HEK293 (cell line): ENCODE measurements at regions not wholly inside any gene's neighbourhood (a gene's known extent, or its start where the extent isn't known, plus 50 kb on each side); places are given as distances from the start of the nearest gene placed in this dataset.

Experiments used
- GFI1B ChIP-seq: fragments of 450-650 bp; formaldehyde crosslinking; IDR thresholded peaks from 2 replicates; pipeline ENCODE4 v1.5.1; 2016; ENCODE audit warnings: missing biosample characterization, missing genetic modification characterization
- KLF16 ChIP-seq: fragments of 450-650 bp; formaldehyde crosslinking; IDR thresholded peaks from 2 replicates; pipeline ENCODE4 v1.5.1; 2017; ENCODE audit warnings: missing biosample characterization, missing genetic modification characterization
- ZBTB17 ChIP-seq: fragments of 450-650 bp; formaldehyde crosslinking; IDR thresholded peaks from 2 replicates; pipeline ENCODE4 v1.5.1; 2016; ENCODE audit warnings: missing biosample characterization, missing genetic modification characterization
- ZNF112 ChIP-seq: fragments of 450-650 bp; formaldehyde crosslinking; IDR thresholded peaks from 2 replicates; pipeline ENCODE4 v1.5.0; 2017; ENCODE audit warnings: missing biosample characterization, missing genetic modification characterization
- ZNF174 ChIP-seq: fragments of 450-650 bp; formaldehyde crosslinking; IDR thresholded peaks from 2 replicates; pipeline ENCODE4 v1.5.0; 2017; ENCODE audit warnings: missing biosample characterization, mild to moderate bottlenecking, missing genetic modification characterization
- ZNF23 ChIP-seq: fragments of 450-650 bp; formaldehyde crosslinking; IDR thresholded peaks from 2 replicates; pipeline ENCODE4 v1.5.1; 2016; ENCODE audit warnings: missing biosample characterization, missing genetic modification characterization, borderline replicate concordance
- ZNF24 ChIP-seq: fragments of 450-650 bp; formaldehyde crosslinking; IDR thresholded peaks from 2 replicates; pipeline ENCODE4 v1.5.1; 2016; ENCODE audit warnings: missing biosample characterization, missing genetic modification characterization
- ZNF274 ChIP-seq, 2 experiments: fragments of 200-500 bp in 1 of 2; fragments of 450-650 bp in 1 of 2; sonication (Bioruptor generic) in 1 of 2; formaldehyde crosslinking in 1 of 2; IDR thresholded peaks; 2 replicates each; pipeline versions ENCODE4 v1.5.1 to v1.6.1; 2014 to 2016; ENCODE audit warnings: borderline replicate concordance in 1 of 2, inconsistent platforms in 1 of 2, low read length in 1 of 2, missing biosample characterization in 1 of 2, missing genetic modification characterization in 1 of 2
- TF ChIP-seq, protein P1 (sequence below): fragments of 450-650 bp; formaldehyde crosslinking; IDR thresholded peaks from 2 replicates; pipeline ENCODE4 v1.5.1; 2016; ENCODE audit warnings: missing biosample characterization, missing genetic modification characterization
- TF ChIP-seq, protein P2 (sequence below): sonication (generic); formaldehyde crosslinking; IDR thresholded peaks from 2 replicates; pipeline ENCODE4 v1.8.1; 2022; ENCODE audit warnings: mild to moderate bottlenecking, moderate library complexity, missing genetic modification reagents
- TF ChIP-seq, protein P3 (sequence below): fragments of 450-650 bp; formaldehyde crosslinking; IDR thresholded peaks from 2 replicates; pipeline ENCODE4 v1.5.1; 2017; ENCODE audit warnings: missing biosample characterization, missing genetic modification characterization
- TF ChIP-seq, protein P4 (sequence below): fragments of 450-650 bp; formaldehyde crosslinking; IDR thresholded peaks from 2 replicates; pipeline ENCODE4 v1.5.1; 2016; ENCODE audit warnings: missing biosample characterization, missing genetic modification characterization
- TF ChIP-seq, protein P5 (sequence below): fragments of 450-650 bp; formaldehyde crosslinking; IDR thresholded peaks from 2 replicates; pipeline ENCODE4 v1.5.1; 2016; ENCODE audit warnings: missing biosample characterization, missing genetic modification characterization

DNA sequence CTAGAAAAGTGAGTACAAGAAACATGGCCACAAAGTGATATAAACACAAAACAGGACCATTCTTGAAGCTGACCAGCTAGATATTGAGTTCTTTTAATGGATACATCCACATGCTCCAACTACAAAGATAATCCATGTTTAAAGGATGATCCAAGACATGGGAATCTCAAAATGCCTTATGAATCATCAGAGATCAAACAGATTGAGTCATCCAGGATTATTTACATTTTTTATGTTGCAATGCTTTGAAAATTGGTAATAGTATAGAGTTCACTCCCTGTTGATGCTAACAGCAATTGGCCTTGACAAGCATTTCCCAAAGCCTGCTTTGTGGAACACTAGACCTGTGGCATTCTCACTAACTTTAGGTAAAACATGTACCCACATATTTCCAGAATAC lies 293.0 kb upstream of the TBX3 start:
- TF ChIP-seq, protein P1, sequence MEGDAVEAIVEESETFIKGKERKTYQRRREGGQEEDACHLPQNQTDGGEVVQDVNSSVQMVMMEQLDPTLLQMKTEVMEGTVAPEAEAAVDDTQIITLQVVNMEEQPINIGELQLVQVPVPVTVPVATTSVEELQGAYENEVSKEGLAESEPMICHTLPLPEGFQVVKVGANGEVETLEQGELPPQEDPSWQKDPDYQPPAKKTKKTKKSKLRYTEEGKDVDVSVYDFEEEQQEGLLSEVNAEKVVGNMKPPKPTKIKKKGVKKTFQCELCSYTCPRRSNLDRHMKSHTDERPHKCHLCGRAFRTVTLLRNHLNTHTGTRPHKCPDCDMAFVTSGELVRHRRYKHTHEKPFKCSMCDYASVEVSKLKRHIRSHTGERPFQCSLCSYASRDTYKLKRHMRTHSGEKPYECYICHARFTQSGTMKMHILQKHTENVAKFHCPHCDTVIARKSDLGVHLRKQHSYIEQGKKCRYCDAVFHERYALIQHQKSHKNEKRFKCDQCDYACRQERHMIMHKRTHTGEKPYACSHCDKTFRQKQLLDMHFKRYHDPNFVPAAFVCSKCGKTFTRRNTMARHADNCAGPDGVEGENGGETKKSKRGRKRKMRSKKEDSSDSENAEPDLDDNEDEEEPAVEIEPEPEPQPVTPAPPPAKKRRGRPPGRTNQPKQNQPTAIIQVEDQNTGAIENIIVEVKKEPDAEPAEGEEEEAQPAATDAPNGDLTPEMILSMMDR: no peak
- TF ChIP-seq ZNF274 (IDR thresholded peaks at IDR 0.05; ENCODE audit: low read length) (no peak), ZNF274 (tag by site-specific recombination; IDR thresholded peaks at IDR 0.05; ENCODE audit: borderline replicate concordance) (no peak), KLF16 (tag by site-specific recombination) (no peak), ZNF174 (no peak), ZNF112 (tag by site-specific recombination) (no peak), ZNF23 (tag by site-specific recombination) (no peak), ZNF24 (no peak), GFI1B (tag by site-specific recombination) (no peak), ZBTB17 (tag by site-specific recombination) (no peak)
- TF ChIP-seq, protein P2, sequence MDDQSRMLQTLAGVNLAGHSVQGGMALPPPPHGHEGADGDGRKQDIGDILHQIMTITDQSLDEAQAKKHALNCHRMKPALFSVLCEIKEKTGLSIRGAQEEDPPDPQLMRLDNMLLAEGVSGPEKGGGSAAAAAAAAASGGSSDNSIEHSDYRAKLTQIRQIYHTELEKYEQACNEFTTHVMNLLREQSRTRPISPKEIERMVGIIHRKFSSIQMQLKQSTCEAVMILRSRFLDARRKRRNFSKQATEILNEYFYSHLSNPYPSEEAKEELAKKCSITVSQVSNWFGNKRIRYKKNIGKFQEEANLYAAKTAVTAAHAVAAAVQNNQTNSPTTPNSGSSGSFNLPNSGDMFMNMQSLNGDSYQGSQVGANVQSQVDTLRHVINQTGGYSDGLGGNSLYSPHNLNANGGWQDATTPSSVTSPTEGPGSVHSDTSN (CRISPR knock-in tag): no peak
- TF ChIP-seq, protein P3, sequence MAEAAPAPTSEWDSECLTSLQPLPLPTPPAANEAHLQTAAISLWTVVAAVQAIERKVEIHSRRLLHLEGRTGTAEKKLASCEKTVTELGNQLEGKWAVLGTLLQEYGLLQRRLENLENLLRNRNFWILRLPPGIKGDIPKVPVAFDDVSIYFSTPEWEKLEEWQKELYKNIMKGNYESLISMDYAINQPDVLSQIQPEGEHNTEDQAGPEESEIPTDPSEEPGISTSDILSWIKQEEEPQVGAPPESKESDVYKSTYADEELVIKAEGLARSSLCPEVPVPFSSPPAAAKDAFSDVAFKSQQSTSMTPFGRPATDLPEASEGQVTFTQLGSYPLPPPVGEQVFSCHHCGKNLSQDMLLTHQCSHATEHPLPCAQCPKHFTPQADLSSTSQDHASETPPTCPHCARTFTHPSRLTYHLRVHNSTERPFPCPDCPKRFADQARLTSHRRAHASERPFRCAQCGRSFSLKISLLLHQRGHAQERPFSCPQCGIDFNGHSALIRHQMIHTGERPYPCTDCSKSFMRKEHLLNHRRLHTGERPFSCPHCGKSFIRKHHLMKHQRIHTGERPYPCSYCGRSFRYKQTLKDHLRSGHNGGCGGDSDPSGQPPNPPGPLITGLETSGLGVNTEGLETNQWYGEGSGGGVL: no peak
- TF ChIP-seq, protein P4, sequence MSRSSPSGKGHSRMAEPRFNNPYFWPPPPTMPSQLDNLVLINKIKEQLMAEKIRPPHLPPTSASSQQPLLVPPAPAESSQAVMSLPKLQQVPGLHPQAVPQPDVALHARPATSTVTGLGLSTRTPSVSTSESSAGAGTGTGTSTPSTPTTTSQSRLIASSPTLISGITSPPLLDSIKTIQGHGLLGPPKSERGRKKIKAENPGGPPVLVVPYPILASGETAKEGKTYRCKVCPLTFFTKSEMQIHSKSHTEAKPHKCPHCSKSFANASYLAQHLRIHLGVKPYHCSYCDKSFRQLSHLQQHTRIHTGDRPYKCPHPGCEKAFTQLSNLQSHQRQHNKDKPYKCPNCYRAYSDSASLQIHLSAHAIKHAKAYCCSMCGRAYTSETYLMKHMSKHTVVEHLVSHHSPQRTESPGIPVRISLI (tag by site-specific recombination): no peak
- TF ChIP-seq, protein P5, sequence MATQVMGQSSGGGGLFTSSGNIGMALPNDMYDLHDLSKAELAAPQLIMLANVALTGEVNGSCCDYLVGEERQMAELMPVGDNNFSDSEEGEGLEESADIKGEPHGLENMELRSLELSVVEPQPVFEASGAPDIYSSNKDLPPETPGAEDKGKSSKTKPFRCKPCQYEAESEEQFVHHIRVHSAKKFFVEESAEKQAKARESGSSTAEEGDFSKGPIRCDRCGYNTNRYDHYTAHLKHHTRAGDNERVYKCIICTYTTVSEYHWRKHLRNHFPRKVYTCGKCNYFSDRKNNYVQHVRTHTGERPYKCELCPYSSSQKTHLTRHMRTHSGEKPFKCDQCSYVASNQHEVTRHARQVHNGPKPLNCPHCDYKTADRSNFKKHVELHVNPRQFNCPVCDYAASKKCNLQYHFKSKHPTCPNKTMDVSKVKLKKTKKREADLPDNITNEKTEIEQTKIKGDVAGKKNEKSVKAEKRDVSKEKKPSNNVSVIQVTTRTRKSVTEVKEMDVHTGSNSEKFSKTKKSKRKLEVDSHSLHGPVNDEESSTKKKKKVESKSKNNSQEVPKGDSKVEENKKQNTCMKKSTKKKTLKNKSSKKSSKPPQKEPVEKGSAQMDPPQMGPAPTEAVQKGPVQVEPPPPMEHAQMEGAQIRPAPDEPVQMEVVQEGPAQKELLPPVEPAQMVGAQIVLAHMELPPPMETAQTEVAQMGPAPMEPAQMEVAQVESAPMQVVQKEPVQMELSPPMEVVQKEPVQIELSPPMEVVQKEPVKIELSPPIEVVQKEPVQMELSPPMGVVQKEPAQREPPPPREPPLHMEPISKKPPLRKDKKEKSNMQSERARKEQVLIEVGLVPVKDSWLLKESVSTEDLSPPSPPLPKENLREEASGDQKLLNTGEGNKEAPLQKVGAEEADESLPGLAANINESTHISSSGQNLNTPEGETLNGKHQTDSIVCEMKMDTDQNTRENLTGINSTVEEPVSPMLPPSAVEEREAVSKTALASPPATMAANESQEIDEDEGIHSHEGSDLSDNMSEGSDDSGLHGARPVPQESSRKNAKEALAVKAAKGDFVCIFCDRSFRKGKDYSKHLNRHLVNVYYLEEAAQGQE: no peak
